ENCODE measurements at regions not wholly inside any gene's neighbourhood (a gene's known extent, or its start where the extent isn't known, plus 50 kb on each side); places are given as distances from the start of the nearest gene placed in this dataset.

DNA sequence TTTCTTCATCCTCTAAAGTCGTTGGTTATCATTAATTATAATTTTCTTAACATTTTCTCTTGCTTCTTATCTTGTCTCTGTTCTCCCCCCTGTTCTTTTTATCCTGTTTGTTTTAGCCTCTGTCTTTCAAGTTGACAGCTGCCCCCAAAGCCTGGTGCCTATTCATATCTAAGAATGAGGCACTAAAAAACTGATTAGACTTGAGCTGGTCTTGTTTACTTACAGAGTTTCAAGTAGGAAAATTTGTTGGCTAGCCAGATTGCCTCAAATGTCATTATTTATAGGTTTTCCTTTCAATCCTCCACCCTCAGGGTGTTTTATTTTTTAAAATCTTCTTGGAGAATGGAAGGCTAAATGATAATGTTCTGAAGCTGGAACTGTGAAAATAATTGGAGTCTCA is 236.0 kb downstream of the UTP18 start:
- DNase-seq: no peak

DNA sequence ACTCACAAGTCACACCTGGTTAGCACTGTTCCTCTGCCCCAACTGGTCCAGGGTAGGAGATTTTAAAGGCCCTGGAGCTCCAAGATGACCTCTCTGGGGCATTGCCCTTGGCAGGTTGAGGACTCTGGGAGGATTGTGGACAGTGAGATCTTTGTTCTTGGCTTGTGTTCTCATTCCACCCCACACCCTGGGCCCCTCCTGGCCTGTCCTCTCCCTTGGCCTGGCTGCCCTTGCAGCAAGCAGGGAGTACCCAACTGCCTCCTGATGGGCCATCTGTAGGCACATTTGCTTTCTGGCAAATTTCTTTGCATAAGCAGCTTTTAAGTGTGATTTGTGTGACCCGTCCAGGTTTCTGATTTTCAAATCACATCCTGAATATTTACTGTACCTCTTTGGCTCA is 239.6 kb downstream of the UTP18 start:
- DNase-seq: no peak

DNA sequence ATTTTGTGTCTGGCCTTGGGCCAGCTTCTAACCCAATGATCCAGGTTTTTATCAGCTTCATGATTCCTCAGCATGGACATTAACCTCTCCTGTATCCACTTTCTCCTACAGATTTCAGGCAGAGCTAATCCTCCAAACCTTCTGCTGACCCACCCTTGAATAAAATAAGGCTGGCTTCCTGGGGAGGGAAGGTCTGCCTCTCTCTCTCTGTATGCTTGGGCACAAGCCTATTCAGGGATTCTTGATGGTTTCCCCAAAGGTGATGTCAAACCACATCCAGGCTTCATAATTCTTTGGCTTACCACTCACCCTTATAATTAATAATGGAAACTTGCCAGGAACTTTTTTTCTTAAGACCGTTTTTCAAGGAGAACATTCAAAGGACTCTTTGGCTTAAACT is 240.1 kb downstream of the UTP18 start:
- no peak for DNase-seq

DNA sequence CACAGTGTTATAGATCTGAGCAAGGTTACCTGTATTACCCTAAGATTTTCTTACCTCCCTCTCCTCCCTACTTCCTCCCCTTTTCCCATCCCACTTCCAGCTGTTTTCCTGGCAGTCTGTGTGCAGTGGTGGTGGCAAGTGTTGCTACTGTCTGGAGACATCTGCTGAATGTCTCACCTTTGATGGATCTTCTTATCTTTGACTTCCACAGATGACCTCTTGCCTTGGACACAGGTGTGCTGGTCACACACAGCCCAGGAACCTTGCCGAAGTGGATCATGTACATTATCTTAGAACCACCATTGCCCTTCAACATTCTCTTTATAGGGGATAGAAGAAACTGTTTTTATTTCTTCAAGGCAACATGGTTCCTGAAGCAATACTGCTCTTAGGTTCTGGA is 245.1 kb downstream of the UTP18 start:
- no peak for DNase-seq

DNA sequence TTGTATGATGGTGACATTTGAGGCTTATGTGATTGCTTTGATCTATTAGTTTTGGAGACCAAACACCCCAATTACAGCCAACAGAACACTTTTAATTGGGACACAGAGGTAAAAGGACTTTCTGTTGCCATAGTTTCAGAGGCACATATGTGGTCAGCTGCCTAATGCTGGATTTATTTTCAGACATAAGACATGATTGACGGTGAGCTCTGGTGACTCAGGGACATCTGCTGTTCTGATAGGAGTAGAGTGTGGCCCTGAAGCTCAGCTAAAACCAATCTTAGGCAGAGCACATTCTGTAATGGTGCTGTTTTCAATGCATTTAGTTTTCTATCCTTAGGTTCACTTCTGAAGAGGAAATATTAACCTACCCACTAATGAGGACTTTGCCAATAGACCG is 247.1 kb downstream of the UTP18 start:
- DNase-seq: no peak

DNA sequence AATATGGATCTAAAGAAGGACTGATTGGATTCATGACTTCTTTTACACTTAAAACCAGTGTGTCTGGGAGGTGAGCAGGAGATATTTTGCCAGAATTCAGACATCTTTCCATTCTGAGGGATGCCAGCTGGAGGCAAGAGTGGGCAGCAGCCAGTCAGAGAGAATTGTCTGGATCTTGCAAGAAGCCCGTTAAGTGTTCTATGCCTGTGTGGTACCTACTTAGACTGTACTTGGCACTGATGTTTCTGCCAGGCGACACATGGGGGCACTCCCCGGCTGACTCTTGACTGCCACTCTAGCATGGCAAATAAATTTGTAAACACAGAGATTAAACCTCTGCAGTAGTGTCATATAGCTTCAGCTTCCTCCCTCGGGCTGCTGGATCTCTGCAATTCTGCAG is 247.7 kb downstream of the UTP18 start:
- DNase-seq: no peak

DNA sequence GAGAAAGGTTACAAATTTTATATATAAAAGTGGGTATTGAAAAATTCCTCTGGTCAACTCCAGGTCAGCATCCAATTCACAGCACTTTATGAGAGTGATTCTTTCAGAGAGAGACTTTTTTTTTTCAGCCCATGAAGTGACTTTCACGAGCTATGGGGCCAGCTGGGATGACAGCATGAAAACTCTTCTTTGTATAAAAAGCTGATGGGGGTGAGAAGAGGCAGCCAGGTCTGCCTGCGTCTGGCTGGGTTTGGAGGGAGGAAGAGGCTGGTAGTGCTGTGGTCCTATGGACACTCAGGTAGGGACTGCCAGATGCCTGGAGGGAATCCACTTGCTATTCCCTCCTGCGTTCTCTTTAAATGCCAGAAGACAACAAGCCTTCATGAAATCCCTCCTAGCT is 250.6 kb downstream of the UTP18 start:
- DNase-seq: no peak

DNA sequence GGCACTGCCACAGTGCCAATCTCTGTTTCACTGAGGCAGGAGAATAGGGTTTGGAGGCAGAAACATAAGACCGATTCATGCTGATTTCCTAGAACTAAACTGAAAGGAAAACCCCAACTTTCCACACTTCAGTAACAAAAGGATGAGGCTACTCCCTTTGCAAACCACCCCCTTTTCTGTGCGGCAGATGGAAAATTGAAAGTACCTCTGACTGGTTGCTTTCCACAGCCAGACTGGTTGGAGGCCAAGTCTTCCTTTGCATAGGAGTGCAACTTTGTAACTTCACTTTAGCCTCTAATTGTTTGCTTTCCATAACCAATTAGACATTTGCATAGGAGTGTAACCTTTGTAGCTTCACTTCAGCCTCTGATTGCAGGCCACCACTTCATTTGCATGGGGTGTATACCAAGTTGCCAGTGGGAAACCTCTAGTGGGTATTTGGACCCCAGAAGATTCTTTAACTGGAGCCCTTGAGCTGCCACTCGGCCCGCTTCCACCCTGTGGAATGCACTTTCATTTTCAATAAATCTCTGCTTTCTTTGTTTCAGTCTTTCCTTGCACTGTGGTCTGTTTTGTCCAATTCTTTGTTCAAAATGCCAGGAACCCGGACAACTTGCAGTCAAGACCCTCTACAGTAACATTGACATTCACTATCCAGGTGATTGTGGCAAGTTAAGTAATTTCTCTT is 252.0 kb downstream of the UTP18 start:
- no peak for DNase-seq

DNA sequence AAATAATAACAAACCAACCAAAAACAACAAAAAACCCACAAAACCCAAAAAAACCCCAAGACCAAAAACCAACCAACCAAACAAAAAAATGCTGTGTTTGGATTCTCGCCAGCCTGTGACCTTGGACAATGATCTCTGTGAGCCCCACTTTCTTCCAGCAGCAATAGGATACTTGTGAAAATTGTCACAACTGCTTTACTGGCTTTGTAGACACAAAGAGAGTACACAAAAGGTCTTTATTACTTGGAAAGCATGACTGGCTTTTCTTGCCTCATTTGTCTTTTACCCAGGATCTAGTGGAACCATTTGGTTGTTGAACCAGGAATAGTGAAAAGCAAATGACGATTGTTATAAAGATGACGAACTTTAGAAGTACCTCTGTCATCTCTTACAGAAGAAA is 256.6 kb downstream of the UTP18 start:
- DNase-seq: no peak

DNA sequence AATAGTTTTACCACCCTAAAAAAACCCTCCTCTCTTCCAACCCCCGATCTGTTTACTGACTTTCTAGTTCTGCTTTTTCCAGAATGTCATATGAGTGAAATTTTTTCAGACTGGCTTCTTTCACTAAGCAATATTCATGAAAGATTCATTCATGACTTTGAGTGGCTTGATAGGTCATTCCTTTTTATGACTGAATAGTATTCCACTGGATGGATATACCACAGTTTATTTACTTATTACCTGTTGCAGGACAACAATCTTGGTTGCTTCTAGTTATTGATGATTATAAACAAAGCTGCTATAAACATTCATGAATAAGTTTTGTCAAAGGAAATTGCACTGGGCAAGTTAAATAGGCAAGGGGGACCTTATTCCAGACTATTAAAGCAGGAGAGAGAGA is 264.2 kb downstream of the UTP18 start:
- no peak for DNase-seq

DNA sequence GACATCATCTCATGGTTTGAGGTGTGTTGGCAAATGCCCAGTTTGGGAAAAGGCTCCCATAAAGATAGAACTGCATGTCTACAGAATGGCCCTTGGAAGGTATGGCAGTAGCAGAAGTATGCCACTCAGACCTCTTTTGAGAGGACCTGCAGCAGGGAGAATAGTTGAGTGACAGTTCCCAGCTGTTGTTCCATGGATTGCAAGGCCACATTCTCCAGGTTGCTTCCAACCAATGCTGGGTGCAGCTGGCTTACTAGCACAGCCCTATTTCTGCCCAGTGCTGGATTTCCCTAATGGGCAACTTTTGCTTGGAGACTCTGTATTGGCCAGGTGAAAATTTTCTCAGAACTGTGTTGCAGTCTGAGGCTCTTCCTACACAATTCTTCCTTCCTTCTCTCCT is 266.2 kb downstream of the UTP18 start:
- DNase-seq: no peak

DNA sequence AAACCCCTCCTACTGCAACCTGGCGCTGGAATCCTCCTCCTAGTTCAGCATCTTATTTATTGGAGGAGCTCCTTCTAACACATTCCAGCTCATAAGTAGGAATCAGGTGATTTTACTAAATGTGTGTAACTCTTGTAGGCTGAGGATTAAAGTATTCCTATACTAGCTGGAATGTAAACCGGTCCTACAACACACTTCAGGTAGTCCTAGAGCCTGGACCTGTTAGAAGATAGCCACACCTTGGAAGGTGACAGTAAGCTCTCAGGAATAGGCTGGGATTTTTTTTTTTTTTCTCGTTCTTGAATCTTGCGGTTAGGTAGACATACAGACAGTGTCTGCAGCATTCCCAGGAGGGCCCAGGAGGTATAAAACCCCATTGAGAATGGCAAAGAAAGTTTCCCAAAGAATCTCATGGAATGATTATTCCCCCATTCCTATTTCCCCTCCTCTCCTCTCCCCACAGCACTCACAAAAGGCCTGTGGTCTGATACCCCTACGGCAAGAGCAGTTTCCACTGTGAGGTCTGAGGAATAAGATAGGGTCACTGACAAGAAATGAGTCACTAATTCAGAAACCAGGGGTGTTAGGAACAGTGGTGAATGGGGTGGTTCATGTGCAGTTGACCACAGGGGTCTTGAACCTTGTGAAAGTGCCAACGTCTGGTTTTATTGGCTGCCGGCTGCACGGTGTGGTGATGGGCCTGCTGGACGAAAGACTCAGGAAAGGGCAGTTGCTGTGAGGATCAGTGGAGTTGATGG is 267.1 kb downstream of the UTP18 start:
- no peak for DNase-seq

DNA sequence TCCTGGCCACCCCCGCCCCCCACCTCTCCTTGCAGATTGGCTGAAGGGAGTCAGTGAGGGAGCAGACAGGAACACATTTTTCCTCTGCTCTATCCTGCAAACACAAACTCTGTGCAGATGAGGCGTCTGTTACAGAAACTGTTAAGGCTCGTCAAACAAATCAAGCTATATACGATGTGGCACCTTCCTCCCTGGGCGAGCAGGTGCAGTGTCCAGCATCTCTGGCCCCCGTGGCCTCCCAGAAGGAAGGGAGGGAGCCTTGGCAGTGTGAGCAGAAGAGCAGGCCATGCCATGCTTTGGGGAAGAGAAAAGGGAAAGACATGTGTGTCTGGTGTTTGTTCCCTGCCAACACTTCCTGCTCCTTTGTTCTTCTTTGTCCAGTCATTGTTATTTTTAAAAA is 267.8 kb downstream of the UTP18 start:
- no peak for DNase-seq

DNA sequence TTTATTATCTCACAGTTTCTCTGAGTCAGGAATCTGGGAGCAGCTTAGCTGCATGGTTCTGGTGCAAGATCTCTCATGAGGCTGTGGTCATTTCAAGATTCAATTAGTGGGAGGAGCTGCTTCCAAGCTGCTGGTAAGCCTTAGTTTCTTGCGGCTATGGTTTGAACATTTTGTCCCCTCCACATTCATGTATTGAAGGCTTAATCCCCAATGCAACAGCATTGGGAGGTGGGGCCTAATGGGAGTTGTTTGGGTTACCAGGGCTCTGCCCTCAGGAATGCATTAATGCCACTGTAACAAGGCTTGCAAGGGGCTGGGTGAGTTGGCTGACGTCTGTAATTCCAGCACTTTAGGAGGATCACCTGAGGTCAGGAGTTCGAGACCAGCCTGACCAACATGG is 272.9 kb downstream of the UTP18 start:
- no peak for DNase-seq

DNA sequence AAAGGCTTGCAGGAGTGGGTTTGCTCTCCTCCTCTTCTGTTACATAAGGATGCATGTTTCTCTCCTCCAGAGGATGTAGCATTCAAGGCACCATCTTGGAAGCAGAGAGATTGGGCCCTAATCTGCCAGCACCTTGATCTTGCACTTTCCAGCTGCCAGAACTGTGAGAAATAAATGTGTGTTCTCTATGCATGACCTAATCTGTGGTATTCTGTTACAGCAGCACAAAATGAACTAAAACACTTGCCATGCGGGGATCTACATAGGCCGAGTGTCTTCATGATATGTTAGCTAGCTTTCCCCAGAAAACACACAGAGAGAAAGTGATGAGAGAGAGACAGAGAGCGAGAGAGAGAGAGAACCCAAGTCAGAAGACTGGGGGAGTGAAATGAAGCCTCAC is 273.5 kb downstream of the UTP18 start:
- no peak for DNase-seq

DNA sequence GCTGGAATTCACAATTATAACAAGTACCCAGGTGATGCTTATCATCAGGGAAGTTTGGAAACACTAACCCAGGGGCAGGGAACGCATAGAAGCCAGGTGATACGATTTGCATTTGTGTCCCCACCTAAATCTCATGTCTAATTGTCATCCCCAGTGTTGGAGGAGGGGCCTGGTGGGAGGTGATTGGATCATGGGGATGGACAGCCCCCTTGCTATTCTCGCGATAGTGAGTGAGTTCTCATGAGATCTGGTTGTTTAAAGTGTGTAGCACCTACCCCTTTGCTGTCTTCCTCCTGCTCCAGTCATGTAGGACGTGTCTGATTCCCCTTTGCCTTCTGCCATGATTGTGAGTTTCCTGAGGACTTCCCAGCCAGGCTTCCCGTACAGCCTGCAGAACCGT is 276.3 kb downstream of the UTP18 start:
- DNase-seq: no peak

DNA sequence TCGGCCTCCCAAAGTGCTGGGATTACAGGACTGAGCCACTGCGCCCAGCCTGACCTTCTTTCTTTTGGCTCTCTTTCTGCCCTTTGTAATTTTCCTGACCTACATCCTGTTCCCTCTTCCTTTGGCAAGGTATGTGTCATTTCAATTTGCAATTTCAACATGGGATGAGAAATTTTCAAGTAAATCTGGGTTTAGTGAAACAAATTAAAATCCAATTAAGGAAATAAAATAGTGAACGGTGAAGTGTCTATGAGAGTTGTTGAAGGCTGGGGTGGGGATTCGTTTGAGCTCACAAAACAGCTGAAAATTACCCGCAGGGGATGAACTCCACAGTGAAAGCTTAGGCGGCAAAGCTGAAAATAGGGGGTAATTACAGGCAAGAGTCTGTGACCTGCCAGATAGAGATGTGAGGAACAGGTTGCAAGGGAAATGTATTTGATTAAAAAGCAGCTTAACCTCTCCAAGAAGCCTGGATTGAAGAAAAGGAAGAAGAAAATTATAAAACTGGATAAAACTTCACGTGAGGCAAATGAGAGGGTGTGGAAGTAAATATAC is 277.7 kb downstream of the UTP18 start:
- DNase-seq: no peak

DNA sequence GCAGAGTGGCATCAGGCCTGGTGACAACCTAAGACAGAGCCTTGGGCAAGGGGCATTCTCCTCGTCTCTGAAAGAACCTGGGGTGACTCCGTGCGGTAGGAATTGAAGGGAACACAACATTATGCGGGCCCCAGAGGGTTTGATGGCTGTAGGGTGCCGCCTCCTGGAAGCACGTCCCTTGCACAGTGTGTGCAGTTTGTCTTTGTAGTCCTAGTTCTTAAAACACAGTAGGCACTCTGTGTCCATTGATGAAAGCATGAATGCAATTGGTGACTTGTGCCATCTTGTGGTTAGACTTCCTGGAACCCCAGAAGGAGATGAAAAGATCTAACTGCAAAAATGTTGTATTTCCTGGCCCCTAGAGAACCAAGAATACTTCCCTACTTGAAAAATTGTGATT is 279.8 kb downstream of the UTP18 start:
- no peak for DNase-seq

DNA sequence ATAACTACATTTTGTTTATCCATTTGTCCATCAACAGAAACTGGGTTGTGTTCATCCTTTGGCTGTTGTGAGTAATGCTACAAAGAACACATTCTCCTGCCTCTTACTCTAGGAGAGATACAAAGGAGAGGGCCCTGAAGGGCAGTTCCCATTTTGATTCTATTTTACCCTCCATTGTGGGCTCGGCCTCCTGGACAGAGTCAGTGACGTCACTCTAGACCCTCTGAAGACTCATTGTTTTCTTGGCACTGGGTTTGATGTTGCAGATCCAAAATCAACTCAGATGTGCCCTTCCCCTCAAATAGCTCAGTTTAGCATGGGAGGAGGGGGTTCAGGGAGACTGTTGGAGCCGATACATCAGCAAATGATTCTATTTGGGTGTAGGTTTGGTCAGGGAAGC is 280.9 kb downstream of the UTP18 start:
- DNase-seq: no peak

DNA sequence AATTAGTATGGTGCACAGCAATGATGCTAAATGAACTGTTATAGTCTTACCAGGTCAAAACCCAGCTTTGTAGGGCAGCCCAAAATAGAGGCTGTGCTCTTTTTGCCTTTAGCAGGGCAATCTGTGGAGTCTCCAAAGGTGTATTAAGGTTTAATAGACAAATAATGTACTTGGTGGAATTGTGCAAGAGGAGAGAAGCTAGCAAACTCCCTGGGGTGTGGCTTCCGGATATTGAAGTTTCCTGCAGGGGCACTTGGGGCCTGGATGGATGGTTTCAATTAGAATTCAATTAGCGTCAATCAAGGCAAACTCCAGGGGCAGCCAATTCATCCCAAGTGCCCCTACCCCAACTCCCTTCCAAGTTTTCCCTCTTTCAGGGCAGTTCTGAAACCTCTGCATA is 285.8 kb downstream of the UTP18 start:
- no peak for DNase-seq

DNA sequence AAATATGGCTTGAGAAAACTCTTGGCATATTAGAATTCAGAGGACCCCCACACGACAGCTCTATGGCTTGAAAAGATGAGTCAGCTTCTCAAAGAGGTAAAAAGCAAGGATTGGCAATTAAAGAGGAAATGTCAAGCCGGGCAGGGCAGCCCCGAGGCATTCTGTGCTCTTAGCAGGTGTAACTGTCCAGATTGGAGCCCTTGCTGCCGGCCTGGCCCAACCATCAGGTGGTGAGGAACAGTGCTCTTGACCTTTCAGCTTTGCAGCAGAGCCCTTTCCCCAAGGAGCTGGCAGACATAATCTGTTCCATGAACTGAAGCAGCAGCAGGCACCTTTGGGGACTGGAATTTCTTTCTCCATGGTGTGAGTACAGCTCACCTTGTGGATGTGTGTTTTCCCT is 287.8 kb downstream of the UTP18 start:
- no peak for DNase-seq

DNA sequence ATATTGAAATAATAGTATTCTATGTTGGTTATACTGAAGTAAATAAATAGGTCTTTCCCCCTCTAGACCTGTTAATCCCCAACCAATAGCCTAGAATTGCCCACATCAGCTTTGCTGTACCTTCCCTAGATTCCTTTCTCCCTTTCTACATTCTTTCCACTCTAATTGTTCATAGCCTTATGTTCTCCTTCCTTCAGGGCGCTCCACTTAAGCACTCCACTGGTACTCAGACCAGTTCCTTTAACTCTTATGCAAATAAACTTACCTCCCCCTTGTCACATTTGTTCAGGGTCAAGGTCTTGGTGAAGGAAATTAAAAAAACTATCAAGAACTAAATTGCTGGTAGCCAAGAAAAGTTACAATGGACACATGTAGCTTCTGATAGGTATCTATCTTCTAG is 294.8 kb downstream of the UTP18 start:
- no peak for DNase-seq

DNA sequence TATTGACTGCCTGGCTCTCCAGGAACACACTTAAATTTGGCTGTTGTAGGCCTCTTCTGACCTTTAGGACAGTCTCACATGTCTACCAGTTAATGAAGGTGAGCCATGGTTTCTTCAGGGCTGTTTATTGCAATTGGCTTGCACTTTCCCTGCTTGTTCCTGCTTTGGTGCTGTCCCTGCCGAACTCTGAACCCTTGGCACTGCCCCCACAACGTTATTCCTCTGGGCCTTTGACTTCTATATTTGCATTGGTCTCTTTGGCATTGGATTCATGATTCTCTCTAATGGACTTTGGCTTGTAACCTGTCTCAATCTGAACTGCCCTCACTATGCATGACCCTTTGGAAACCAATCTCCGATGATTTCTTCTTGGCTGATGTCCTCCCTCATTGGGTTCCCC is 299.4 kb downstream of the UTP18 start:
- DNase-seq: no peak

DNA sequence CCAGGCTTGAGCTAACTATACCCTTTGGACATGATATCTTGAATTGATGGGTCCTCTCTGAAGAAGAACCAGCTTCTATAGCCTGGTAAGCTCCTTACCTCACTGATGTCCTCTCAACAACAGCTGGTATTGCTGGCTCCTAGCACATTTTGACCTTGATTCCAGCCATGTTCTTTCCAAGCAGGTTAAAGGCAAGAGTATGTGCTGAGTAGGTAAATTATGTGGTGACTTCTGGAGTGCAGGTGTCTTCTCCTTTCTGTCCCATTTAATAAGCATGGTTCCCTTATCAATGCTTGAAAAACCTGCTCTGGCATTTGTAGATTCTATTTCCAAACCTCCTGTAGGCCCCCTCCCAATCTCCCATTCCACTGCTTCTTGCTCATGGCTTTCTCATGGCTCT is 300.1 kb downstream of the UTP18 start:
- no peak for DNase-seq

DNA sequence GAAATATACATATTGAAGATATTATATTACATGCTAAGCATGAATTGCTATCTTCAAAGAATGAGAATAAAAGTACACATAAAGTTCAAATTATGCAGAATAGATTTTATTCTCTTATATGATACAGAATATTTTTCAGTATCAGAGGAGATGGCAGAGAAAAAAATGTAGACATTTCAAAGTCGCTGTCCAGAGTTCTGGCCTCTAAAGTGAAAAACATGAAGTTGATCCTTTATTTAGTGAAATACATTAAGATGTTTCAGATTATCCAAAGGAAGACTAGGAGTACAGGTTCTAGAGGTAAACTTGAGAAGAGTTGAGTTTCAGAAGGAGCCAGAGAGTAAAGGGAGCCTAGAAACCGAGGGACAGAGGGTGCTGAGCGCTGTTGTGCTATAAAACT is 303.6 kb downstream of the UTP18 start:
- no peak for DNase-seq
